Astrocyte (in vitro differentiated cells and primary cell): ENCODE measurements at regions not wholly inside any gene's neighbourhood (a gene's known extent, or its start where the extent isn't known, plus 50 kb on each side); places are given as distances from the start of the nearest gene placed in this dataset.

Experiments
- DNase-seq: peaks from one replicate; pipeline ENCODE4 v3.0.0-alpha.2; 2010; ENCODE audit warnings: low read depth
- FAIRE-seq: peaks from 2 replicates; lab custom pipeline; 2011; peaks lifted over from hg19 to GRCh38; lab: Jason Lieb, UNC
- H2AFZ ChIP-seq: 2 replicates; pipeline ENCODE4 v1.6.0; 2012; ENCODE audit warnings: low read depth, low read length, inconsistent platforms
- H3K27ac ChIP-seq: 2 replicates; pipeline ENCODE4 v1.5.1; 2011; ENCODE audit warnings: low read depth, low read length, inconsistent platforms
- H3K27me3 ChIP-seq: 2 replicates; pipeline ENCODE4 v1.6.0; 2011; ENCODE audit warnings: low read length, inconsistent platforms; ENCODE audit not compliant: insufficient read depth
- H3K36me3 ChIP-seq: 2 replicates; pipeline ENCODE4 v1.5.1; 2011; ENCODE audit warnings: low read length, inconsistent platforms; ENCODE audit not compliant: insufficient read depth
- H3K4me1 ChIP-seq: 2 replicates; pipeline ENCODE4 v1.5.1; 2011; ENCODE audit warnings: low read length, inconsistent platforms; ENCODE audit not compliant: insufficient read depth
- H3K4me2 ChIP-seq: 2 replicates; pipeline ENCODE4 v1.6.0; 2012; ENCODE audit warnings: low read length, inconsistent platforms
- H3K4me3 ChIP-seq: 2 replicates; pipeline ENCODE4 v1.5.1; 2011; ENCODE audit warnings: low read depth, mild to moderate bottlenecking, low read length, inconsistent platforms; ENCODE audit not compliant: insufficient read depth
- H3K79me2 ChIP-seq: 2 replicates; pipeline ENCODE4 v1.6.0; 2012; ENCODE audit warnings: mild to moderate bottlenecking, low read length, inconsistent platforms; ENCODE audit not compliant: insufficient read depth
- H3K9ac ChIP-seq: 2 replicates; pipeline ENCODE4 v1.6.0; 2012; ENCODE audit warnings: mild to moderate bottlenecking, low read length, inconsistent platforms
- H3K9me3 ChIP-seq: 2 replicates; pipeline ENCODE4 v1.5.1; 2012; ENCODE audit warnings: low read depth, mild to moderate bottlenecking, low read length, inconsistent platforms; ENCODE audit not compliant: insufficient read depth
- H4K20me1 ChIP-seq: 2 replicates; pipeline ENCODE4 v1.6.0; 2012; ENCODE audit warnings: low read length, inconsistent platforms; ENCODE audit not compliant: insufficient read depth
- H3K27ac Mint-ChIP-seq: one replicate; pipeline ENCODE4 v1.8.0; 2021; ENCODE audit warnings: mild to moderate bottlenecking, mixed read lengths; ENCODE audit not compliant: unreplicated experiment
- H3K27me3 Mint-ChIP-seq: one replicate; pipeline ENCODE4 v1.8.0; 2021; ENCODE audit warnings: low read depth, mixed read lengths; ENCODE audit not compliant: unreplicated experiment
- H3K36me3 Mint-ChIP-seq: one replicate; pipeline ENCODE4 v1.8.0; 2021; ENCODE audit warnings: low read depth, mixed read lengths; ENCODE audit not compliant: unreplicated experiment
- H3K4me1 Mint-ChIP-seq: one replicate; pipeline ENCODE4 v1.8.0; 2021; ENCODE audit warnings: low read depth, mixed read lengths; ENCODE audit not compliant: unreplicated experiment
- H3K4me3 Mint-ChIP-seq: one replicate; pipeline ENCODE4 v1.8.0; 2021; ENCODE audit warnings: mild to moderate bottlenecking, moderate library complexity, mixed read lengths; ENCODE audit not compliant: unreplicated experiment
- H3K9me3 Mint-ChIP-seq: one replicate; pipeline ENCODE4 v1.8.0; 2021; ENCODE audit warnings: mild to moderate bottlenecking, mixed read lengths; ENCODE audit not compliant: unreplicated experiment
- EZH2 ChIP-seq: IDR thresholded peaks from 2 replicates; pipeline ENCODE4 v1.6.1; 2012; ENCODE audit warnings: mild to moderate bottlenecking, low read length, inconsistent platforms; ENCODE audit not compliant: insufficient read depth
- TF ChIP-seq, protein P1 (sequence below): IDR thresholded peaks from 2 replicates; pipeline ENCODE4 v1.5.1; 2011; ENCODE audit warnings: low read depth, mild to moderate bottlenecking, inconsistent platforms, low read length, moderate library complexity; ENCODE audit not compliant: insufficient read depth

DNA sequence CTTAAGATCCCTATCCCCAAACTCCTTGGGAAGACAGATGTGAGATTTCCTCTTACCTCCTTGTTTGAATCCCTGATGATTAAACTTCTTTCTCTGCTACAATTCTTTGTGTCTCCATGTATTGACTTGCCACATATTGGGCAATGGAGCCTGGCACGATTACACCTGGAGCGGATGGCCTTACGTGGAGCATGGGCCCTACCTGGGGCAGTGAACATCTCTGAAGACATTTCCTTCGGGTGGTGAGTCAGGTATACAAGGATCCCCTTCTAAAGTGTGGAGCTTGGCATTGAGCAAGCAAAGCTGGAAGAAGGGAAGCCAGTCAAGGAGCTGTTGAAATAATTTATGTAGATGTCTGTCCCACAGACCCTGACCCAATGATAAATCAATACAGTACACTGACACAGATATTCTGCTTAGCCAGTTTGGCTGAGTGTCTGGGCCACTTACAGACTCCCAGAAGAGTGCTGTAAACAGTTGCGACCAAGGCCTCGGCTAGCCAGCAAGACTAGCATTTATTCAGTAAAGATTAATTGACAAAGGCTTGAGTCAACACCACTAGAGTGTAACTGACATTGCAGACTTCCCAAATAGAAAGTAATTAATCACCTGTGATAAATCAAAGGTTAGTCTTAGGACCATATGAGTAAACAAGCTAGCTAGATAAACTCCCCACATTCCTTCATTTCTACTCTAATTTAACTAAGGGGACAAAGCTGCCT lies 83.1 kb upstream of the KCNK1 start:
- FAIRE-seq, result no peak

DNA sequence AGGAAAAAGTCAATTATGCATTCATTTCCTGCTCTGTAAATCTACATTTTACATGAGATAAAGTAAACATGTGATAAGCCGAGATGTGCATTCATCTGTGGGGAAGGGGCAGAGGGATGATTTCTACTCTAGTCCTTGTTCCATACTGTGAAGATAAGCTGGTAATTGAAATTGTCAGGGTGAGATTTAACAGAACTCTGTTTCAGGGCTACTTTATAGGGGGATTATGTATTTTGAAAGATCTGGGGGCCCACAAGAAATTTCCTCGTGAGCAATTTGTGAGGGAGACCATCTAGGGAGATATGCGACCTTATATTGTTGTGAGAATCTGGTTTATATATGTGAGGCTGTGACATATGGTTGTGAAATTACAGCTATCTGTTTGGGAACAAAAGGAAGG lies 73.1 kb upstream of the KCNK1 start:
- H3K36me3 ChIP-seq, result no peaks in the 10 kb centered on the region
- TF ChIP-seq, protein P1, sequence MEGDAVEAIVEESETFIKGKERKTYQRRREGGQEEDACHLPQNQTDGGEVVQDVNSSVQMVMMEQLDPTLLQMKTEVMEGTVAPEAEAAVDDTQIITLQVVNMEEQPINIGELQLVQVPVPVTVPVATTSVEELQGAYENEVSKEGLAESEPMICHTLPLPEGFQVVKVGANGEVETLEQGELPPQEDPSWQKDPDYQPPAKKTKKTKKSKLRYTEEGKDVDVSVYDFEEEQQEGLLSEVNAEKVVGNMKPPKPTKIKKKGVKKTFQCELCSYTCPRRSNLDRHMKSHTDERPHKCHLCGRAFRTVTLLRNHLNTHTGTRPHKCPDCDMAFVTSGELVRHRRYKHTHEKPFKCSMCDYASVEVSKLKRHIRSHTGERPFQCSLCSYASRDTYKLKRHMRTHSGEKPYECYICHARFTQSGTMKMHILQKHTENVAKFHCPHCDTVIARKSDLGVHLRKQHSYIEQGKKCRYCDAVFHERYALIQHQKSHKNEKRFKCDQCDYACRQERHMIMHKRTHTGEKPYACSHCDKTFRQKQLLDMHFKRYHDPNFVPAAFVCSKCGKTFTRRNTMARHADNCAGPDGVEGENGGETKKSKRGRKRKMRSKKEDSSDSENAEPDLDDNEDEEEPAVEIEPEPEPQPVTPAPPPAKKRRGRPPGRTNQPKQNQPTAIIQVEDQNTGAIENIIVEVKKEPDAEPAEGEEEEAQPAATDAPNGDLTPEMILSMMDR, result no peak
- TF ChIP-seq EZH2, result no peak
- H3K9me3 ChIP-seq, result no peaks in the 10 kb centered on the region
- no peak overlapping the region for H3K4me3 Mint-ChIP-seq
- H3K9ac ChIP-seq, result no peak overlapping the region
- H3K4me1 Mint-ChIP-seq, result peaks cover 19% of the 10 kb centered on the region
- H3K27me3 Mint-ChIP-seq, result no peaks in the 10 kb centered on the region
- H3K27me3 ChIP-seq, result no peaks in the 10 kb centered on the region
- no peak overlapping the region for H3K4me3 ChIP-seq
- no peaks in the 10 kb centered on the region for H3K9me3 Mint-ChIP-seq
- H3K36me3 Mint-ChIP-seq, result no peaks in the 10 kb centered on the region
- H3K4me1 ChIP-seq, result peaks cover 4% of the 10 kb centered on the region
- H4K20me1 ChIP-seq, result no peaks in the 10 kb centered on the region
- H3K79me2 ChIP-seq, result no peaks in the 10 kb centered on the region
- H3K27ac ChIP-seq, result no peak overlapping the region
- no peak overlapping the region for H3K27ac Mint-ChIP-seq
- H3K4me2 ChIP-seq, result no peak overlapping the region
- H2AFZ ChIP-seq, result no peak overlapping the region
- DNase-seq (no peak), FAIRE-seq (no peak)

More for the DNA sequence above, 83.1 kb upstream of the KCNK1 start:
- TF ChIP-seq EZH2, result no peak
- TF ChIP-seq, protein P1, result no peak
- Histone ChIP-seq H2AFZ (no peak overlapping the region), H3K9ac (no peak overlapping the region), H3K4me3 (no peak overlapping the region), H3K36me3 (no peaks in the 10 kb centered on the region), H3K27ac (no peak overlapping the region), H3K79me2 (no peaks in the 10 kb centered on the region), H3K27me3 (no peaks in the 10 kb centered on the region), H3K4me2 (no peak overlapping the region), H4K20me1 (no peaks in the 10 kb centered on the region), H3K4me1 (no peaks in the 10 kb centered on the region), H3K9me3 (no peaks in the 10 kb centered on the region)
- H3K36me3 Mint-ChIP-seq, result no peaks in the 10 kb centered on the region
- peaks cover 8% of the 10 kb centered on the region for H3K9me3 Mint-ChIP-seq
- no peak overlapping the region for H3K4me3 Mint-ChIP-seq
- H3K4me1 Mint-ChIP-seq, result no peaks in the 10 kb centered on the region
- no peaks in the 10 kb centered on the region for H3K27me3 Mint-ChIP-seq
- H3K27ac Mint-ChIP-seq, result no peak overlapping the region
- no peak for DNase-seq
